KG1 (cell line): ENCODE measurements at regions not wholly inside any gene's neighbourhood (a gene's known extent, or its start where the extent isn't known, plus 50 kb on each side); places are given as distances from the start of the nearest gene placed in this dataset.
"Not testable (repeated sequence)": the region's sequence is repeated elsewhere in the genome, so short reads cannot be mapped to it uniquely, and the experiment has no call there.

Experiments used
- DNase-seq: peaks from one replicate; lab custom pipeline; 2025; lab: John Stamatoyannopoulos, UW

- DNase-seq, result no peak
Observed at GRCh38 chr1:181257117-181257516, 168.6 kb downstream of the IER5 start.

GRCh38 chr1:181259026-181259745 is 170.7 kb downstream of the IER5 start:
- no peak for DNase-seq

- DNase-seq, result no peak
Observed at GRCh38 chr1:181260271-181260670, 171.8 kb downstream of the IER5 start.

GRCh38 chr1:181260994-181261393 is 172.5 kb downstream of the IER5 start:
- no peak for DNase-seq

GRCh38 chr1:181262069-181262468 is 173.6 kb downstream of the IER5 start:
- no peak for DNase-seq

GRCh38 chr1:181263444-181263843 is 174.9 kb downstream of the IER5 start:
- DNase-seq, result no peak

- no peak for DNase-seq
Observed at GRCh38 chr1:181264821-181265220, 176.3 kb downstream of the IER5 start.

GRCh38 chr1:181284978-181285377 is 196.5 kb downstream of the IER5 start:
- DNase-seq, result no peak

GRCh38 chr1:181295217-181295616 is 188.1 kb upstream of the CACNA1E start:
- DNase-seq, result no peak

- DNase-seq, result no peak
Observed at GRCh38 chr1:181296180-181296579, 187.1 kb upstream of the CACNA1E start.

- DNase-seq, result no peak
Observed at GRCh38 chr1:181308098-181308497, 175.2 kb upstream of the CACNA1E start.

- no peak for DNase-seq
Observed at GRCh38 chr1:181310560-181310959, 172.8 kb upstream of the CACNA1E start.

- no peak for DNase-seq
Observed at GRCh38 chr1:181312946-181313345, 170.4 kb upstream of the CACNA1E start.

- no peak for DNase-seq
Observed at GRCh38 chr1:181313466-181313865, 169.9 kb upstream of the CACNA1E start.

- DNase-seq, result no peak
Observed at GRCh38 chr1:181314010-181314409, 169.3 kb upstream of the CACNA1E start.

GRCh38 chr1:181314959-181315358 is 168.4 kb upstream of the CACNA1E start:
- no peak for DNase-seq

GRCh38 chr1:181317261-181317930 is 165.9 kb upstream of the CACNA1E start:
- no peak for DNase-seq

- DNase-seq, result no peak
Observed at GRCh38 chr1:181318022-181318857, 165.1 kb upstream of the CACNA1E start.

GRCh38 chr1:181318858-181319235 is 164.5 kb upstream of the CACNA1E start:
- no peak for DNase-seq

GRCh38 chr1:181319907-181320306 is 163.4 kb upstream of the CACNA1E start:
- DNase-seq, result no peak

- no peak for DNase-seq
Observed at GRCh38 chr1:181324797-181325616, 158.3 kb upstream of the CACNA1E start.

- not testable (repeated sequence) for DNase-seq
Observed at GRCh38 chr1:181325765-181326164, 157.6 kb upstream of the CACNA1E start.
